ENCODE measurements at regions not wholly inside any gene's neighbourhood (a gene's known extent, or its start where the extent isn't known, plus 50 kb on each side); places are given as distances from the start of the nearest gene placed in this dataset.

DNA sequence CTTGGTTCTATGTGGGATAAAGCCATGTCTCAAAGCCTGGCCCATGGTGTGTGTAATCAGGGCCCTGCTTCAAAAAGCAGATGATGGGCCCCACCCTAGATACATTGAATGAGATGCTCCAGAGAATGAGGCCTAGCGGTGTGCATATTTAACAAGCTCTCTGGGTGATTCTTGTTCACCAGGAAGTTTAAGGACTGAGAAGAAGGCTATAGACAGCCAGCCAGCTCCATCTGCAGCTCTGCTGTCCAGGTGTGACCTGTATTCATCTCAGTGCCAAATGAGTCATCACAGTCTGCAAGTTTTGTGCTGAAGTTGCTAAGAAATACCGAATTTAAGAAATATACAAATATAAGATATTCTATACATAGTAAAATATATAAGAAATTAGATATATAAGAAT lies 182.0 kb upstream of the RUNX1 start:
- DNase-seq, result no peak

DNA sequence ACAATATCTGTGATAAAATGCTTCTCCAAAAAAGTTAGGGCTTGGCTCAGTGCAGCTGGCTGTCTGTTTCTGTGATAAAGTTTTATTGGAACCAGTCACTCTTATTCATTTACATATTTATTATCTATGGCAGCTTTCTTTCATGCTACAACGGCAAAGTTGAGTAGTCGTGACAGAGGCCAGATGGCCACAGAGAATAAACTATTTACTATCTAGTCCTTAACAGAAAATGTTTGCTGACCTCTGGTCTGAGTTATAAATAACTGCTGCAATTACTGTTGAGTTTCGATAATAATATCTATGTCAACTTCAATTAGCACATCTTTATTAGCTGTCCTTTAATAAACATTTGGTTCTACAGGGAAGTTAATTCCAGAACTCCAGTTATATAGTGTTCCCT lies 180.2 kb upstream of the RUNX1 start:
- no peak for DNase-seq

DNA sequence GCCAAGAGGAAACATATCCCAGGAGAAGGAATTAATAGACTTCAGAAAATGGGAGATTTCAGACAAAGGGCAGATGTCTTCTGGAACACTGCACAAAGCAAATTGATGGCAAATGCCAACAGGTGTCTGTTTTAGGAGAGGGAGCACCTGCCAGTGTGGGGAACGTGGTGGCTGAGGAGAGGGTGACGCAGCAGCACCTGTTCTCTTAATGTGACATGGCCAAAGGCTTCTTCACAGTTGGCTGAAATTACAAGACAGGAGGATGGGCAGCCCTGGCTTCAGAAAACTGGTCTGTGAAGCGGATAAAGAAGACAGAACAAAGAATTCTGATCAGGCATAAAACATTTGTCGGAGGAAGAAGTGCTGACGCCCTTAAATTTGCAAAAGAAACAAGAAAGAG lies 178.7 kb upstream of the RUNX1 start:
- no peak for DNase-seq

DNA sequence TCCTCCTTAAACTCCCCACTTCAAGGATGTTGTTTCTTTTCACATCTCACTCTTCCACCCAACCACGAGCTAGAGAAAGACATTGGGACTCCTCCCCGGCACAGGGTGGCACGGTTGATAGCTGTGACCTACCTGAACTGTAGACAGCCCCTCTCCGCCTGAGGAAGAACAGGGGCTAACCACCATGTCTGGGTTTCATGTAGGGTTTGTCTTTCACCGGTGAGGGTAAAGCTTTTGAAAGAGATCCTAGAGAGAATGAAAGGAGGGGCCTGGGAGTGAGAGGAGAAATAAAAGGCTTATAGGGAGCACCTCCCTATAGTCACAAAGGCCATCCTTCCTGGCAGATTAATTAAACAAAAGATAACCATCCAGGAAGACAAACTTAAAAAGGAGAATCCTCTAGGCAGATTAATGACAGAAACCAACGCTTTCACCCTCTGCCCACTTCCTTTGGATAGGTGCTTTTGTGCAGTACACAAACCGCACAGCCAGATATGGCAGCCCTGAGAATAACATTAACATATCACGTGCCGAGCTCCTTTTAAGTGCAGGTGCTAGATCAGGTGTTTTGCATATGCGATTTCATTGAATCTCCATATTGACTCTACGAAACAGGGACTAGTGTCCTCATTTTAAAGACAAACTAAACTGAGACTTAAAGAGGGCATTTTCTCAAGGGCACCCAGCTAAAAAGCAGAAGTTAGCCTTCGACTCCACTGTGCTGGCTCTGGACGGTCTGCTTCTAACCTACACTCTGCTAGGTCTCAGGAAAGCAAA lies 178.1 kb upstream of the RUNX1 start:
- no peak for DNase-seq

DNA sequence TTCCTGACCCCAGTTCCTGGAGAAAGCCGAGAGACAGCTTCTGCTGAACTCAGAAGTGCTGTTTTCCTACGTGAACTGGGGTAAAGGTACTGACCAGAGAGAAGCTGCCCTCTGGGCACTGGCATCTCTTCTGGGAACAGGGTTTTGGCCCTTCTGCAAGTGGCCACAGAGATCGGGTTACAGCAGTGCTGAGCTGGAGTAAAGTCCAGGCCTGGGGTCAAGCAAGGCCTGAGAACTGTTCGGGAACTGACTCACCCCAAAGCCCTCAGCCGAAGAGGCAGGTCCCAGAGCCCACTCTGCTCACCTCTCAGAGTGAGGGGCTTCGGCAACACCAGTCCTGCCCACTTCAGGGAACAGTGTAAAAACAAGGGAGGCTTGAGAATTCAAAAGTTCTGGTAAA lies 177.2 kb upstream of the RUNX1 start:
- DNase-seq, result no peak

DNA sequence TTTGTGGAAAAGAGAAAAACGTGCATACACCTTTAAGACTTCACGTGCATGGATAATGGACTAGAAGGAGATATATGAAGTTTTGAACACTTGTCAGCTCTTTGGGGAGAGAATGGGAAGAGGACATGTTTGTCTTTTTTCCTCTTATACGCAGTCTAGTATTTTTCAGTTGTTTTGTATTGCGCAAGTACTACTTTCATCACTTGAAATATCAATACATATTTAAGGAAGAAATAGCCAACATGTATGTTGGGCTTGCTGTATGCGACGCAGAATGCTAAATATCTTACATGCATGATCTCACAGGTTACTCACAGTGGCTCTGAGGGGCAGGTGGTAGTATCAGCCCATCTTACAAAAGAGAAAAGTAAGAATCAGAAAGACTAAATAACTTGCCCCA lies 176.5 kb upstream of the RUNX1 start:
- DNase-seq, result no peak

DNA sequence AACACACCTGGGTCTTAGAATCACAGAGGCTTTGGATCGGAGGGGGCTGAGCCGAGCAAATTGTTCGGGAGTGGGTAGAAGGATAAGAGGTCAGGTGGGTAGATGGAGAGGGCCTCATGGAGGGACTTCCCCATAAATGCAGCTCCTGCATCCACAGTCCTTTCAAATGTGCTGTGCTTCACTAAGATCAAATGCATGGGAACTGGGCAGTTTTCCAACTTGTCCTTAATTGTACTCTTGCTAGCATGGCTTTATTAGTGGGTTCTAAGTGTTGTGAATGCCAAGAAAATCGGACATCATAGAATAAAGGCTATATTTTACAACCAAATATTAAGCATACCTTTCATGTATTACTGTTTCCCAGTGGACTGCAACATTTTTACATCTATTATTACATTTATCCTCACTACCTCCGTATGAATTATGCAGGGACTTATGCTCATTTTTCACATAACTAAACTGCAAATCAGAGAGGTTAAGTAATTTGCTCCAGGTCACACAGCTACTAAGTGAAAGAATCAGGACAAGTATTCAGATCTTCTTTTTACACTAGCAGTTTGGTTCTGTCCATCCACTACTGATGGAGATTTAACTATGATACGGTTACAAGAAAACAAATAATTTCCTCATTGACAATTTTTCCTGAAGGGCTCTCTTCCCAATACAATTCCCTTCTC lies 174.5 kb upstream of the RUNX1 start:
- no peak for DNase-seq

DNA sequence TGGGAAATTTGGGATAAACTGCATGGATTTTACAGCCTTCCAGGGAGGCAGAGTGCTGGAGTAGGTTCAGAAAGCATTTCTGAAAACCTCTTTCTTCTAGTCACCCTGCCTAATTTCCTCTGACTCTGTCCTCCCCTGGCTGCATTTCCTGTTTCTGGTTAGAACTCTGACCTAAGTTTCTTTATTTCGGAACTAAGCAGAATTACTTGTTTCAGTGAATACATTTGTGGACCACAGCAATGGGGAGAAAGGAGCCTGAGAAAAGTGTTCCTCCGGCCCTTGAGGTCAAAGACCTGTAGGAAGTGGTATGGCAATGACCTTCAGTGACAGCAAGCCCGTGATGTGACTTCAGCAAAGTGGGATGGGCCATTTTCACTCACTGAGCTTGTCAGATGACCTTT lies 173.4 kb upstream of the RUNX1 start:
- DNase-seq, result no peak

DNA sequence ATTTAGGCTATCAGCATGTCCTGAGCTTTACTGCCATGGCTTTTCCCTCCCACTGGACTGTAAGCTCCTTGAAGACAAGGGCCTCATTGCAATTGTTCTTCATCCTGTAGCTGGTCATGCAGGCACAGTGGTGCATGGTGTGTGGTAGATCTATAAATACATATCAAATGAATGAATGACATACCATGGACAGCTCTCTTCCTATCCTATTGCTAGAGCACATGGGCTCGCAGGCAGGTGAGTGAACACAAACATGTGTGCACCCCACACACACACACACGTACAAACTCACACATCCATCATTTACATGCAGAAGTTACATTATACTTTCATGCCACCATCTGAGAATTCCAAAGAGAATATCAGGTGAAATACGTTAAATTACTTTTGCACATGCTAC lies 172.9 kb upstream of the RUNX1 start:
- DNase-seq, result no peak

DNA sequence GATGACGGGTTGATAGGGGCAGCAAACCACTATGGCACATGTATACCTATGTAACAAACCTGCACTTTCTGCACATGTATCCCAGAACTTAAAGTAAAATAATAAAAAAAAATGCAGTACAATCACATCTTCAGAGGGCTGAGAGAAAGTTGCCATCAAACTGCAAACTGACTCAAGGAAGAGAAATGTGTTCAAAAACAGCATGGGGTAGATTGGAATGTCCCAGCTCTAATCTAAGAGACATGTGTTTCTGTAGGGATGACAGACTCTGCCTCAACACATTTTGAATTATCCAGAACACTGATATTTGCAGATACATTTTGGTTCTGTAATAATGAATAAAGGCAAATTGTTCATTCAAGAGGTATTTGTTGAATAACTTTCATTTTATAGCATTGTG lies 171.2 kb upstream of the RUNX1 start:
- DNase-seq, result no peak

DNA sequence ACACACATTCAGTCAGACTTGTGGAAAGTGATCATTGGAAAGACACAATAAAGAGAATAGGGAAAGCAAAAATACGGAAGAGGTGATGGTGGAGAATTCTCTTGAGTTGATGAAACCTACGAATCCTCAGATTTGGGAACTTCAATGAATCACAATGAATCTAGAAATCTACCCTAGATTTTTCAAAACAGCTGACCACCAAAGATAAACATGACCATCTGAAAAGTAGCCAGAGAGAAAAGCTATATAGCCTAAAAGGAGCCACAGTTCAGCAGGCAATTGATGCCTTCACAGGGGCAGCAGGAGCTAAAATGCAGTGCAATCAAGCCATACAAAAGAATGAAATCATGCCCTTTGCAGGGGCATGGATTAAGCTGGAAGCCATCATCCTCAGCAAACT lies 170.6 kb upstream of the RUNX1 start:
- no peak for DNase-seq

DNA sequence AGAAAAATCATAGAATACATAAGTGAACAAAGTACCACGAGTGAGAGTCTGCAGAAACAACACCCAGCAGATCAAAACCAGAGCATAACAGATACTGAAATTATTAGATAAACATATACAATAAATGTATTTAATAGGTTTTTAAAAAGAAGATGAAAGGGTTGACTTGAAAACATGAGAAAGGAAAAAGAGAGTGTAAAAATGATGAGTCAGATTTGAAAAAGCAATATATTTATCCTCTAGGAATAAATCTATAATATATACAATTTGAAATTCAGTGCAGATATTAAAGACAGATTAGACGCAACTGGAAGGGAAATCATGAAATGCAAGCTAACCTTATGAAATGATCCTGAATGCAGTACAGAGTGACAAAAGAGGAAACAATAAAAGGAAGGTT lies 170.2 kb upstream of the RUNX1 start:
- DNase-seq, result no peak

DNA sequence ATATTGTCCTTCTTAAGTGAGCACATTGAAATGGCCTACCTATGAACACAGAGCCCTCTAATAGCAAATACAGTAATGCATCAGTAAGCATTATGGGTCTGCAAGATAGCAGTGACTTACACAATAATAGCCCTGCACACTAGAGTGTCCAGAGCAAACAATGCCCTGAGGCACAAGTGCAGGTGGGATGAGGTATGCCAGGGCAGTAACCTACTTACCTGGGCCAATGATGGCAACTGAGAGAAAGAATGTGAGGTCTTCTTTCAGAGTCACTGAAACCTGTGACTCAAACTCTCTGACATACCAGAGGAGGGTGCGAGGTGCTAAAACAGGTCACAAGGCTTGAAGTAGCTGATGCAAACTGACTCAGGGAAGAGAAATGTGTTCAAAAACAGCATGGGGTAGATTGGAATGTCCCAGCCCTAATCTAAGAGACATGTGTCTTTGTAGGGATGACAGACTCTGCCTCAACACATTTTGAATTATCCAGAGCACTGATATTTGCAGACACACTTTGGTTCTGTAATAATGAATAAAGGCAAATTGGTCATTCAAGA lies 168.5 kb upstream of the RUNX1 start:
- DNase-seq, result no peak

DNA sequence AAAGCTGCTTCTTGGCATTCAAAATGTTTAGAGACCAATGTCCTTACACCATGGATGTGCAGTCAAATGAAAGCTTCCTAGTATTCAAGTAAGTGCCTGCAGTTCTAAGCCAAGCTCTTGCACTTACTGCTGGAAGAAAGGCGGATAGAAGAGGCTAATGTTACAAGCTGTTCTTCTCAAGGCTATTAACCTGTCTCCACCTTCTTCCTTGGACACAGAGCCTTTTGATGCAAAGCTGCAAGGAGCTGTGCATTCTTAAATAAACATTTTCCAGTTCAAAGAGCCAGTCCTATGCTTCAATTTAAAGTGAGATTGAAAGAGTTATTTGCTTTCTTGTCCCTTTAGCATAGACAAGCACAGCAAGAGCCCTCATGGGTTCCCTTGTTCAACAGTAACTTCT lies 167.9 kb upstream of the RUNX1 start:
- DNase-seq, result no peak

DNA sequence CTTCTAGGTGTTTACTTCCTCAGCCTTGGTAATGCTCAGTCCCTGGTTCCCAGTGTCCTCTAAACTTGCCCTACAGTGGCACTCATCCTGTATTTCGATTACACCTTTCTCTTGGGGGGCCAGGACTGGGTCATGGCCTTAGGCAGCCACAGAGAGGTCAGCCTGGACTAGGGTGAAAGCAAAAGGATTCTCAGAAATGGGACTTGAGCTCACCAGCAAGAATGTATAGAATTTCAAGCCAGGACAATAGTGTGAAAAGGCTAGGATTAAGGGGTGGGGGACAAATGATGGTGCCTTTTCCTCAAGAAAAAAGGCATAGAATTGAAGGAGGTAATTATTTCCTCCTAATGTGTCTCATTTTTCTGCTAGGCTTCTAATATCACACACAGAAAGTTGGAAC lies 166.8 kb upstream of the RUNX1 start:
- no peak for DNase-seq

DNA sequence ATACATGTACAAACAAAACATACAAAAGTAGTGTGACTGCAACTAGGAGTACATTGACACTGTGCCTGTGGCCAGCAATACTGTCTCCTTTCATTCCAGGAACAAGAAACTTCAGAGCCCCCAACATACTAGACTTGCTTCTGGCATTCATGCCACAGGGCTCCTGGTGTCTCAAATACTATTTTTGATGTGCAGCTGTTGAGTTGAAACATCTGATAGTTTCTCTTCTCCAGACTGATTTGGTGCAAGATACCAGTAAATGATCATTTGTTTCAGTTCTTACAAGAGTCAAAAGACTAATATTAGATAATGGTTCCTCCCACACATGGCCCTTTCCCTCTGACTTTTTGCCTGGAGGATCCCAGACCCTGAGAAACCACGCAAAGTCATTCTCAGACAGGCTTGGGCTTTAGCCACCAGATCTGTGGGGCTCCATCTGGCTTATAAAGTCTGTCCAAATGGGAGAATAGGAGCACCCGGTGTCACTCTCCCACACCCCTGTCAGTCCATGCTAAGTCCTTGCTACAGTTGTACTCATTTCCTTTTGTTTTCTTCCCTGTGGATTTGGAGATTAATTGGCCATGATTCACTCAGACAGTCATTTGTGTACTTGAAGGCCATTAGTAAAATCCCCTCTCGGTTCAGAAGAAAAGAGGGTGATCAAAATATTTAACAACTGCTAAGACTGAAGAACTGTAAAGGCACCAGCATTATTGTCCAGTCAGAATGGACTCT lies 163.5 kb upstream of the RUNX1 start:
- no peak for DNase-seq

DNA sequence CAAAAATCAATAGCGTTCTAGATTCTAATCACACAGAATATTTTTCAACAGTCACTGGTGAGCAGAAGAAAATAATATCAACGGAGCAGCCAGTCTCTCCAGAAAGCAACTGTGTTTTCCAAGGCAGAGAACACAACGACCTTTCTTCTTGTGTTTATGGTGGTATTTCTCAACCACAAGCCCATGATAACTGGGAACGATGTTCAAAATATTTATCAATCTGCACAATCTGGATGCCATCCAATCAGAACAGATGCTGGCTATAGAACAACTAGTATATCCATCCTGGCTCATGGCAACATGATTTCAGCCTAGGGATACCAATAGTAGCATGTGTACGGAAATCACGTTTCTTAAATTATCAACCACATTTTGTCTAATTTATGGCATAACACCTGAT lies 162.7 kb upstream of the RUNX1 start:
- DNase-seq, result no peak

DNA sequence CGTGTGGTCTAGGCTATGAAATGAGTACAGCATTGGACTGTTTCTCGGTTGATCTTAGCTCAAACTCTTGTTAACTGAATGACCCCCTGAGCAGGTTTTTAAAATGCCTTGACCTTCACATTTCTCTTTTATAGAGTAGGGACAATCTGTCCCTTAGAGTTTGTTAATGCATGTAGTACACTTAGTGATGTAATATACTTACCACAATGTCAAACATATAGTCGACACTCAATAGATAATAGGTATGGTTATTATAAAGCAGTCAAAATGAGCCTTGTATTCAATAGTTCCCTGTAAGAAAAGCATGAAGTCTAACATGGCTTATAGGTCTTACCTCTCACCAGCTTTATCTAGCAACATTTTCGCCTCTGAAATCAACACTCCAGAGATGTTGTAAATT lies 161.0 kb upstream of the RUNX1 start:
- no peak for DNase-seq

DNA sequence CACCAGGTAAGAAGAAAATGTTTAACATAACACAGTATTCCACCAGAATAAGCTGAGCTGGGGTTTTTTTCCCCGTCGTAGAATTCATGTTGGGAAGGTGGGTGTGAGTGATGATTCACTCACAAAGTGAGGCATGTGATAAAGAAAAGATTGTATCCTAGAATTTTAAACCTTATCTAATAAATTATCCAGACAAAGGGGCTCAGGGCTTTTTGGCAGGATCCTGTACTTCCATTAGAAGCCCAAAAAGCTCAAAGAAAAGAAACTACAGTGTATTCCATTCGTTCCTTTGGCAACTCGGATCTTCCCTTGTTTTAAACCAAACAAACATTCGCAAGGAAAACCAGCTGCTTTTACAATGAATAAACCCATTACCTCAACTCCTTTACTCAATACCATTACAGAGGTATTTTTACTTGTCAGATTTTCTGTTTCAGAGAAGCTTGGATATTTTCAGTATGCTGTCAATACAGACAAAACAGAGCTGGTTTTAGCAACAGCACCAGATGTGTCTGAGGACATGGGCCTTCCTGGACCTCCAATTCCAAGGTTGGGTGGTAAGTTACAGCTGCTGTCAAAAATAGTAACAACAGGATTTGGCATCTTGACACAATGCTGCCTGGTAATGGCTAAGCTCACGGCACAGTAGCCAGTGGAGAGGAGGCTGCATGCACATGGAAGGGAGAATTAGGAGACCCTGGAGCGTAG lies 159.9 kb upstream of the RUNX1 start:
- DNase-seq, result no peak

DNA sequence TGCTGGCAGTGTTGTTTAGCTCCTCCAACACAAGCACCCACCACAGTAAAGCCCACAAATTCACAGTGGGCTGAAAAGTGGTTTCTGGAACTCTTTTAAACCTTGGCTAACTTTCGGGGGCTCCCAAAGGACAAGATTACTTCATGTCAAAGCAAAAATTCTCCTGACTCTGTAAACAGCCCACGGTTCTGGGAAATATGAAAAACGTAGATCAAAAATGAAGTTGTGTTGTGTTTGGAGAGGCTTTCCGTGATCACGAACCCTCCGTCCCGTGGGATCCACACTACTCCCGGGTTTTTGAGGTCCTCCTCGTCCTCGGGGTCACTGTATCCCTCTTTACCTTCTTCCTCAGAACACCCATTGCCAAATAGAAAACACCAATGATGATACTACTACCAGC lies 159.0 kb upstream of the RUNX1 start:
- DNase-seq, result no peak

DNA sequence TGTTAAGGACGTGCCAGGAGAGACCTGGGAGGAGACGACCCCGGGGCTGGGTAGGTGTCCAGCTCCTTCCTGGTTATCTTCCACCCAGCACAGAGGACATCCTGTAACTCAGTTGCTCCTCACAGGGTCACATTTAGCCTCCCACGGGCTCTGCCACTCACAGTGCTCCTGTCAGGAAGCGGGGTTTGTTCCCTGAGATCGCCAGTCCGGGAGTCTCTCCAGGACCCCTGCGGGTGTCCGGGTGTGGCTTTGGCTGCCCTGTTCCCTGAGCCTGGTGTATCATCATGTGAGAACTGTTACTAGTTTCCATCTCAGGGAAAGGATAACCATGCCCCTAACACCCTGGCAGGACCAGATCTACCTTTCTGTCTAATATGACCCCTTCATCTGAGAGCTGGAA lies 158.2 kb upstream of the RUNX1 start:
- DNase-seq, result no peak

DNA sequence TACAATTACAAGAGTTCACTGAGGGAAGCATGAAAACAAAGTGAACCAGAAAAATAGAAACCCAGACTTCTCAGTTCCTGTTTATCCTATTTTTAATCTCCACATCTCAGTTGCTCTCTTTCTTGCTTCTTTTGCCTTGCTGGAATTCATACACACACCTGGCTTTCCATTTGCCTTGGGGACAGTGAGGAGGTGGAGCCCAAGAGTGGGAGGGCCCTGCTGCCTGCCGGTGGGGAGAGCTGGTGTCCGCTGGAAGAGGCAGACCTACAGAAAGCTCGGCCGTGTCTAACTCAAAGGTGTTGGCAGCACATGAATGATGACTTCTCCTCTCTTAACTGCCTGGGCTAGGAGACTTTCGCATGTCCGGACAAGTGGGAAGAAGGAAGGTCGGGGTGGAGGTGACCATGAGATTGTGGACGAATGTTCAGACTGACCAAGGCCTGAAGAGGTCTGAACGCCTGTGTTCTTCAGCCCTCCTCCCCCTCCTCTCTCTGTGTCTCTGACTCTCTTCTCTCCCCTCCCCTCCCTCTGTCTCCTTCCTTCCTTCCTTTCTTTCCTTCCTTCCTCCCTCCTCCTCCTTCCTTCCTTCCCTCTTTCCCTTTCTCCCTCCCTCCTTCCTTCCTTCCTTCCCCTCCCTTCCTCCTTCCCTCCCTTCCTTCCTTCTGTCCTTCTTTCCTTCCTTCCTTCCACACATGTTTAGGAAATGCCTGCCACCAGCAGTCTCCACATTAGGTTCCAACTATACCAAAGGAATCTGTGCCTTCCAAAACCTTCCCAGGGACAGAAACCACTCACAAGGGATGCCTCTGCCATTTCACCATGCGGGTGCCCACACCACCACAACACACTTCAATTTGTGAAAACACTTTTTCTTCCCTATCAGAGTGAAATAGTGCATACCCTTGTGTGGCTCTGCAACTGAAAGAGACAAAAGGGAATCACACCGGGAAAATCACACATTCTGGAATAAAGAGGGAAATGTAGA lies 157.3 kb upstream of the RUNX1 start:
- no peak for DNase-seq

All from stimulated activated CD4-positive, alpha-beta T cell treated with anti-CD3 and anti-CD28 coated beads, Interleukin-12 subunit alpha, Interleukin-12 subunit beta, amount 100 ng/mL, for 4 hours (primary cell).